Fibroblast of skin of scalp (primary cell): ENCODE measurements at regions not wholly inside any gene's neighbourhood (a gene's known extent, or its start where the extent isn't known, plus 50 kb on each side); places are given as distances from the start of the nearest gene placed in this dataset.

Source experiments
- DNase-seq: peaks from one replicate; pipeline ENCODE4 v3.0.0-alpha.2; 2013

- no peak for DNase-seq
Measured at GRCh38 chrX:78476701-78477100, 149.3 kb upstream of the CYSLTR1 start.

- DNase-seq, result no peak
Measured at GRCh38 chrX:78456909-78457308, 129.5 kb upstream of the CYSLTR1 start.

- no peak for DNase-seq
Measured at GRCh38 chrX:78455901-78456300, 128.5 kb upstream of the CYSLTR1 start.

GRCh38 chrX:78452356-78452755 is 124.9 kb upstream of the CYSLTR1 start:
- no peak for DNase-seq

- DNase-seq, result no peak
Measured at GRCh38 chrX:78437621-78438020, 110.2 kb upstream of the CYSLTR1 start.

- DNase-seq, result no peak
Measured at GRCh38 chrX:78429172-78429571, 101.8 kb upstream of the CYSLTR1 start.

GRCh38 chrX:78388663-78389062 is 61.3 kb upstream of the CYSLTR1 start:
- no peak for DNase-seq

GRCh38 chrX:78387364-78387763 is 60.0 kb upstream of the CYSLTR1 start:
- DNase-seq, result no peak

- DNase-seq, result no peak
Measured at GRCh38 chrX:78384486-78384885, 57.1 kb upstream of the CYSLTR1 start.

GRCh38 chrX:78383594-78383993 is 56.2 kb upstream of the CYSLTR1 start:
- no peak for DNase-seq

GRCh38 chrX:78378476-78379115 is 51.2 kb upstream of the CYSLTR1 start:
- no peak for DNase-seq
